HG03097 (cell line): ENCODE measurements at regions not wholly inside any gene's neighbourhood (a gene's known extent, or its start where the extent isn't known, plus 50 kb on each side); places are given as distances from the start of the nearest gene placed in this dataset.

Source experiments
- ATAC-seq: cut with Tn5 transposase; IDR thresholded peaks from one replicate; pipeline ENCODE4 v1.9.1; 2021; ENCODE audit not compliant: unreplicated experiment, low FRiP score

GRCh38 chr18:53757328-53757727 is 467.1 kb downstream of the MBD2 start:
- no peak for ATAC-seq

- ATAC-seq: no peak
Observed at GRCh38 chr18:53756610-53756972, 467.9 kb downstream of the MBD2 start.

GRCh38 chr18:53755914-53756609 is 468.4 kb downstream of the MBD2 start:
- no peak for ATAC-seq

- no peak for ATAC-seq
Observed at GRCh38 chr18:53754154-53754553, 470.3 kb downstream of the MBD2 start.

- ATAC-seq: no peak
Observed at GRCh38 chr18:53753601-53754000, 470.9 kb downstream of the MBD2 start.

- ATAC-seq: no peak
Observed at GRCh38 chr18:53752781-53753367, 471.6 kb downstream of the MBD2 start.

- no peak for ATAC-seq
Observed at GRCh38 chr18:53749766-53750165, 474.7 kb downstream of the MBD2 start.

- no peak for ATAC-seq
Observed at GRCh38 chr18:53747663-53748160, 476.8 kb downstream of the MBD2 start.

GRCh38 chr18:53747210-53747609 is 477.3 kb downstream of the MBD2 start:
- no peak for ATAC-seq

GRCh38 chr18:53745986-53746385 is 478.5 kb downstream of the MBD2 start:
- no peak for ATAC-seq

- no peak for ATAC-seq
Observed at GRCh38 chr18:53745224-53745967, 479.1 kb downstream of the MBD2 start.

GRCh38 chr18:53739700-53740099 is 484.8 kb downstream of the MBD2 start:
- no peak for ATAC-seq

- no peak for ATAC-seq
Observed at GRCh38 chr18:53735526-53735925, 488.9 kb downstream of the MBD2 start.

GRCh38 chr18:53715243-53715853 is 509.1 kb downstream of the MBD2 start:
- ATAC-seq: no peak

- ATAC-seq: no peak
Observed at GRCh38 chr18:53710080-53710479, 514.4 kb downstream of the MBD2 start.

GRCh38 chr18:53702480-53702879 is 522.0 kb downstream of the MBD2 start:
- ATAC-seq: no peak

GRCh38 chr18:53701697-53702096 is 522.8 kb downstream of the MBD2 start:
- ATAC-seq: no peak

GRCh38 chr18:53698907-53699306 is 525.6 kb downstream of the MBD2 start:
- ATAC-seq: no peak

GRCh38 chr18:53689886-53690285 is 534.6 kb downstream of the MBD2 start:
- ATAC-seq: no peak

- no peak for ATAC-seq
Observed at GRCh38 chr18:53686965-53687364, 537.5 kb downstream of the MBD2 start.

- no peak for ATAC-seq
Observed at GRCh38 chr18:53682796-53683195, 541.7 kb downstream of the MBD2 start.
